Activated CD4-positive, alpha-beta T cell treated with anti-CD3 and anti-CD28 coated beads, Interleukin-2, Interleukin-6, amounts not matched to agents 100 ng/mL and 50 ng/mL, durations not matched to agents 16 hours and 8 hours (primary cell): ENCODE measurements at regions not wholly inside any gene's neighbourhood (a gene's known extent, or its start where the extent isn't known, plus 50 kb on each side); places are given as distances from the start of the nearest gene placed in this dataset.

Source experiments
- DNase-seq: peaks from one replicate; pipeline ENCODE4 v3.0.0-alpha.2; 2020

- no peak for DNase-seq
These were observed 261.2 kb downstream of the BMP7 start for GRCh38 chr20:57004951-57005933.

- DNase-seq: no peak
These were observed 259.9 kb downstream of the BMP7 start for GRCh38 chr20:57006411-57007170.

GRCh38 chr20:57007171-57007540, 259.3 kb downstream of the BMP7 start:
- no peak for DNase-seq

- no peak for DNase-seq
These were observed 258.2 kb downstream of the BMP7 start for GRCh38 chr20:57008217-57008616.

GRCh38 chr20:57009355-57009754, 257.1 kb downstream of the BMP7 start:
- no peak for DNase-seq

- no peak for DNase-seq
These were observed 256.7 kb downstream of the BMP7 start for GRCh38 chr20:57009775-57010174.

- no peak for DNase-seq
These were observed 253.8 kb downstream of the BMP7 start for GRCh38 chr20:57012691-57013090.

GRCh38 chr20:57013217-57013616, 253.2 kb downstream of the BMP7 start:
- no peak for DNase-seq

- no peak for DNase-seq
These were observed 252.7 kb downstream of the BMP7 start for GRCh38 chr20:57013741-57014140.

- DNase-seq: no peak
These were observed 246.1 kb downstream of the BMP7 start for GRCh38 chr20:57020364-57020763.

- DNase-seq: no peak
These were observed 244.1 kb downstream of the BMP7 start for GRCh38 chr20:57022306-57022705.

GRCh38 chr20:57023007-57023406, 243.4 kb downstream of the BMP7 start:
- no peak for DNase-seq

- DNase-seq: no peak
These were observed 242.4 kb downstream of the BMP7 start for GRCh38 chr20:57023997-57024396.

GRCh38 chr20:57024849-57025248, 241.6 kb downstream of the BMP7 start:
- DNase-seq: no peak

GRCh38 chr20:57025261-57025660, 241.2 kb downstream of the BMP7 start:
- no peak for DNase-seq

GRCh38 chr20:57025666-57026224, 240.7 kb downstream of the BMP7 start:
- no peak for DNase-seq

GRCh38 chr20:57027777-57028176, 238.7 kb downstream of the BMP7 start:
- DNase-seq: no peak

GRCh38 chr20:57030611-57031600, 235.5 kb downstream of the BMP7 start:
- DNase-seq: no peak

GRCh38 chr20:57031867-57032355, 234.5 kb downstream of the BMP7 start:
- no peak for DNase-seq

- no peak for DNase-seq
These were observed 233.6 kb downstream of the BMP7 start for GRCh38 chr20:57032847-57033246.

- DNase-seq: no peak
These were observed 232.4 kb downstream of the BMP7 start for GRCh38 chr20:57034001-57034400.

GRCh38 chr20:57037689-57038088, 228.8 kb downstream of the BMP7 start:
- DNase-seq: no peak
